Lower leg skin (tissue), 3 donors: ENCODE measurements at regions not wholly inside any gene's neighbourhood (a gene's known extent, or its start where the extent isn't known, plus 50 kb on each side); places are given as distances from the start of the nearest gene placed in this dataset.

Experiments used
- CTCF ChIP-seq, 3 donors: fragments of 450-650 bp; IDR thresholded peaks; one replicate each; pipeline ENCODE4 v1.5.1; 2016; ENCODE audit warnings: antibody characterized with exemption in 3 of 3, mild to moderate bottlenecking in 3 of 3, moderate library complexity in 2 of 3
- POLR2A ChIP-seq, 2 donors: fragments of 450-650 bp; IDR thresholded peaks; one replicate each; pipeline ENCODE4 v1.6.1; 2016 to 2017; ENCODE audit warnings: antibody characterized with exemption in 2 of 2, mild to moderate bottlenecking in 1 of 2, moderate library complexity in 1 of 2

- TF ChIP-seq CTCF (IDR thresholded peaks at IDR 0.05) (no peak), POLR2A (IDR thresholded peaks at IDR 0.05) (no peak)
These were observed 404.7 kb upstream of the THRB start for GRCh38 chr3:24899373-24899772.
